HG03575 (cell line): ENCODE measurements at regions not wholly inside any gene's neighbourhood (a gene's known extent, or its start where the extent isn't known, plus 50 kb on each side); places are given as distances from the start of the nearest gene placed in this dataset.
A peak's percentile ranks its signal among the peaks of the same experiment; 100 is the strongest.
"Not testable (repeated sequence)": the region's sequence is repeated elsewhere in the genome, so short reads cannot be mapped to it uniquely, and the experiment has no call there.

ENCODE experiments used
- ATAC-seq: cut with Tn5 transposase; IDR thresholded peaks from one replicate; pipeline ENCODE4 v1.9.1; 2021; ENCODE audit not compliant: unreplicated experiment, insufficient number of reproducible peaks, low FRiP score; ENCODE audit errors: extremely low read depth

GRCh38 chr5:98258939-98259338, 514.5 kb upstream of the RGMB start:
- no peak for ATAC-seq

DNA sequence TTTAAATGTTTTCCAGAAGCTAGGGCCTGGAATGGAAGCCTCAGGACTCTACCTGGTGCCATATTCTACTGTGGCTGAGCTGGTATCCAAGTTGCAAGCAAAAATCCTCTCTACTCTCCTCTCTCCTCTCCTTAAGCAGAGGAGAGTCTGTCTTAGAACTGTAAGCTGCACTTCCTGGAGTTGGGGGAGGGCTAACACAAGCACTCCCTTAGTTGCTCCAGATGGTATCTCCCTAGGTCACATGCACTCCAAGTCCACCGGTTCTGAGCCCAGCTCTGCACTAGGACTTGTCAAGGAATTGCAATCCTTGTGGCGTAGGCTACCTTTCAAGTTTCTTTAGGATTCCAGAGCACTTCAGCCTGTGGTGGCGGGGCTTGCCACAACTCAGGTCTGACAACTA, 513.9 kb upstream of the RGMB start:
- no peak for ATAC-seq

DNA sequence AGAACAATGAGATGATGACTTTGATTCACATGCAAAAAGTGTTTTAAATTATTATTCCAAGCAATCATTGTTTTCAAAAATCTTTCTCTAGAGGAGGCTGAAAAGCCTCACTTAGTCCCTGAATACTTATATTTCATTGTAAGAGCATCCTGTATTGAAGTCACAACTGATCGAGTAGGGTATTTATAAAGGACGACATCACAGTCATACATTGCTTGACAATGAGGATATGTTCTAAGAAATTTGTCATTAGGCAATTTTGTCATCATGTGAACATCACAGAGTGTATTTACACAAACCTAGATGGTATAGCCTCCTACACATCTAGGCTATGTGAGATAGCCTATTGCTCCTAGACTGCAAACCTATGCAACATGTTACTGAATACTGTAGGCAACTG, 510.4 kb upstream of the RGMB start:
- ATAC-seq, result no peak

DNA sequence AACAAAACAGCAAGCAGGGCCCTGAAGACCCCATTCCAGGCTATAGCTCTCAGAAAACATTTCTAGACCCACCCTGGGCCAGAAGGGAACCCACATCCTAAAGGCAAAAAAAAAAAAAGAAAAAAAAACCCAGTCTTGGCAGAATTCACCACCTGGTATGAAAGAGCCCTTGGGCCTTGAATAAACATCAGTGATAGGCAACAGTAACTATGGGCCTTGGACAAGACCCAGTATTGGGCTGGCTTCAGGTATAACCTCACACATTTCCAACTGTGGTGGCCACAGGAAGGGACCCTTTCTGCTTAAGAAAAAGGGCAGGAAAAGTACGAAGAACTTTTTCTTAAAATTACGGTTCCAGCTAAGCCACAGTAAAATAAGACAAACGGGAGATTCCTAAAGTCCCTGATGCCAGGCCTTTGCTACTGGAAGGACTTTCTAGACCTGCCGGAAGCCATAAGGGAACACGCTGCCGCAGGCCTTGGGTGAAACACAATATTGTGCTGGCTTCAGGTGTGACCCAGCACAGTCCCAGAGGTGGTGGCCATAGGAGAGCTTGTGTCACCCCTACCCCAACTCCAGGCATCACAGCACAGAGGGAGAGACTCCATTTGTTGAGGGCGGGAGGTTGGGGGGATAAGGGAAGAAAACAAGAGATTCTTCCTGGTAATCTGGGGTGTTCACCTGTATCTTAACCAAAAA, 505.2 kb upstream of the RGMB start:
- ATAC-seq, result no peak

DNA sequence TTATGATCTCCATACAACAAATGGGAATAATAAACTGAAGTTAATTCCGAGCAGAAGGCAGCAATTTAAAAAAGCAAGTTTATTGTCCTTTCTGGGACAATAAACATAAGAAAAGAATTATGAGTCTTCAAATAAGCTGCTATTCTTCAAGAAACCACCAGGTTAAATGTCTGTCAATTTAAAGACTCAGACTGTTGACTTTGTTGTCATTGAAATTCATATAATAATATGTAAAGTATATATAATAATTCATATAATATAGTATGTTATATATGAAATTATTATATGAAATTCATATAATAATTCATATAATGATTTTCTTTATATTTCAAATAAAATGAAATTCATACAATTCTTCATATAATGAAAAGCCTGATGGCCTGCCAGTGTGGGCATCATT, 497.5 kb upstream of the RGMB start:
- ATAC-seq, result no peak

DNA sequence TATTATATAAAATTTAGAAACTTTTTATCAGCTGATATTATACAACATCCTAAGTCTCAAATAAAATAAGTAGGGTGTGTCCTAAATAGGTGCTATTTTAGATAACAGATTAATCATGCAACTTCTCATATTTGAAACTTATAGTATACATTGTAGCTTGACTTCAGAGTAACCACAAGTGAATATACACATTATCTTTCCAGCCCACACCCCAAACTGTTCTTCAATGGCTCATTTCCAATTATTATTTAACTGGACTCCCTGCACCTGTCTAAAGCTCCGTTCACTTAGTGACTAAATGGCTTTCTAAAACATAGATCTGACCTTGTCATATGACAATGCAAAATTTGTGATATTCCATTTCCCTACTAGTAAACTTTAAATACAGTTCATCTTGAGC, 490.9 kb upstream of the RGMB start:
- no peak for ATAC-seq

DNA sequence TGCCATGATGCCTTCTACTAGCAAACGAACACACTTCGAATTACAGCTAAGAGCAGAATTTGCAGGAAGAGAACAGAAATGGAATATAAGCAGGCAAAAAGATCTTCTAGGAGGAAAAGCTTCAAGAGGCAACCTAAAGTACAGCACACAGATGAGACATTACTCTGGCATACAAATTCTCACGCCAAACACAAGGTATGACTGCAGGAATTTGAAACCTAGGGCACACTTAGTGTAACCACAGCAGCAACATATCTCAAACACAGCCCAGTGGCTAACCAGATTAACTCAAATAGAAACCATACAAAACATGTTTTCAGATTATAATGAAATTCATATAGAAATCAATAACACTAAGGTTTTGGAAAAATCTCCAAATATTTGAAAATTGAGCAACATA, 481.0 kb upstream of the RGMB start:
- ATAC-seq, result no peak

DNA sequence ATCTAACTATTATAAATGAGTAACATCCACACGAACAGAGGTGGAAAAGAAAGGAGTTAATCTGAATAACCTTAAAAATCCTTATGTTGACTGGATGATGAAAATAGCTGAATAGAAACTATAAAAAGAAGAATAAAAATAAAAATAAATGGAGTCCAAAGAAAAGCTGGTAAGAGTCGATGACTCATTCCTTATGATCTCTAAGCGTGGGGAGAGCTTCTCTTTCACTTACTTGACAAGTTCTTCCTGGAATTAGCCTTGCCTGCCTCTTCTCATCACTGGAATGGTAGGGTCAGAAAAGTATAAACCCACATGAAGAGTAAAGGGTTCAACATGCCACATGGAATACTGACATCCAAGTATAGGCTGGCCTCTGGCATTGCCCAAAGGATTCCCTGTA, 477.0 kb upstream of the RGMB start:
- ATAC-seq, result no peak

GRCh38 chr5:98299435-98299834, 474.0 kb upstream of the RGMB start:
- no peak for ATAC-seq

- ATAC-seq, result no peak
Observed at GRCh38 chr5:98301547-98301946, 471.9 kb upstream of the RGMB start.

DNA sequence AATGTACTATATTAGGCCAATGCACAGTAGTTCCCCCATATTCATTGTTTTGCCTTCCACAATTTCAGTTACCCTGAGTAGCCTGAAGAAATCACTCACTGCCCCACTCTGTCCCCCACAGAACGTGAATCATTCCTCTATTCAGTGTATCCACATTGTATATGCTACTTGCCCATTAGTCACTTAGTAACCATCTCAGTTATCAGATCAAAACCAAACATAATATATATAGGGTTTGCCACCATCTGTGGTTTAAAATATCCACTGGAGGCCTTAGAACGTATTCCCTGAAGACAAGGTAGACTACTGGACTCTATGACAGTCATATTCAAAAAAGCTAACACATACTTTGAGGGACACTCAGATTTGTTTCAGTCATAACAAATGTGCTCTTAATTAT, 465.7 kb upstream of the RGMB start:
- ATAC-seq, result no peak

DNA sequence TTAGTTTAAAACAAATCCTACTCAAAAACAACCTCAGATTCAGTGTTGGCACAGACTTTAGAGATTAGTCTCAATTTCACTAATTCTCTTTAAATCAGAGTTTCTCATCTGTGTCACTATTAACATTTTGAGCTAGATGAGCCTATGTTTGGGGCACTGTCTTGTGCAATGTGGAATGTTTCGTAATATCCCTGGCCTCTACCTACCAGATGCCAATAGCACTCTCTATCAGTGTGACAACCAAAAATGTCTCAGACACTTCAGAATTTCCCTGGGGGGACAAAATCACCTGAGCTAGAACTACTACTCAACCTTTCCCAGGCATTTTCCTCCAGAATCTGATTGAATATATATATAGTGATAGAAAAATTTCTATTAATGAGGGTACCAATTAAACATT, 465.2 kb upstream of the RGMB start:
- no peak for ATAC-seq

- no peak for ATAC-seq
Observed at GRCh38 chr5:98308960-98309359, 464.5 kb upstream of the RGMB start.

DNA sequence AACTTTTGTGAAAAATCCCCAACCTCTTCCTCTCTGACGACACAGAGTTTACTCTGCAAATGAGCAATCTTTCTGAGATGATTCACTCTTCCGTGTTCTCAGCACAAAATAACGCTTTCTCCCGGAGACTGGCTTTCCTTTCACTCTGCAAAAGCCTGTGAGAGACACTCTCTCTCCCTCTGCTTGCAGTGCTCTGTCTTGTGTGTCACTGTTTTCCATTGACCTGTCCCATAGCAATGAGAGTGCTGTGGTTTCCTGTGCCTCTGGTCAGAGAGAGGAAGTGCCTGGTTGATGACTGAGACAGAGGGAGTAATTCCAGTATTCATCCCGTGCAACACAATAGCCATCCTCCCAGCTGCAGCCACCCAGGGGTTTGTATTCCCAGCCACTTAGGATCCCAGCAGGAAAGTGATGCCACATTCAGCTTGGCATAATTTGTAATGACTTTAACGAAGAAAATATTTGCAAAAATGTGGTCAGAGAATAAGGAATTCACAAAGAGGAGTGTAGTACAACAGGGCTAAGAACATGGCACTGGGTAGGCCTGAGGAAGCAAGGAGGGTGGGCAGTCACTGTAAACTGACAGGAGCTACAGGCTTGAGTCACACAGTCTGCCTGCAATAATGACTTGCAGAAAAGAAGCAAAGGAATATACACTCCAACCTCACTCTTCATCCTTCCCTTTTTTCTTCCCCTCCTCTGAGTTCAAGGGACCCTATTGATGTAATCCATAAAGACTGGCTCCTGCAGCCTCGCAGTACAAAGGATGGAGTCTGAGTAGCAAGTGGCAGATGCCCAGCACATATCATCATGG, 463.5 kb upstream of the RGMB start:
- ATAC-seq, result peak; percentile 80

GRCh38 chr5:98314292-98314691, 459.2 kb upstream of the RGMB start:
- no peak for ATAC-seq

- ATAC-seq, result no peak
Observed at GRCh38 chr5:98318386-98318785, 455.1 kb upstream of the RGMB start.

- no peak for ATAC-seq
Observed at GRCh38 chr5:98319299-98320011, 454.0 kb upstream of the RGMB start.

DNA sequence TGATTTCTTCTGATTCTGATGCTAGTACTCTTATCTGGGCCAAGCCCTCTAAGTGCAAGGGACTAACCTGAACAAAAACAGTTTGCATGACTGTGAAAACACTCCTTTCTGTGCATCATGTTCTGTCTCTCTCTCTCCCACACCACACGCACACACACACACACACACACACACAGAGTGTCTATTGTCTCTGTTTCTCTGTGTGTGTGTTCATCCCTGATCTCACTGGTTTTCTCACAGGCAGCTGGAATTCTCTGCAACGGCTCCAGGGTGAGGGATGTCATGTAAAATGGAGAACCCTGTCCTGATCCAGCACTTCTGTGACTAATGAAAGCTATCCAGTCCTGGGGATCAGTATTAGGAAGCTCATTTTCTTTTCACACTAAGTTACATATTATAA, 453.1 kb upstream of the RGMB start:
- ATAC-seq, result no peak

DNA sequence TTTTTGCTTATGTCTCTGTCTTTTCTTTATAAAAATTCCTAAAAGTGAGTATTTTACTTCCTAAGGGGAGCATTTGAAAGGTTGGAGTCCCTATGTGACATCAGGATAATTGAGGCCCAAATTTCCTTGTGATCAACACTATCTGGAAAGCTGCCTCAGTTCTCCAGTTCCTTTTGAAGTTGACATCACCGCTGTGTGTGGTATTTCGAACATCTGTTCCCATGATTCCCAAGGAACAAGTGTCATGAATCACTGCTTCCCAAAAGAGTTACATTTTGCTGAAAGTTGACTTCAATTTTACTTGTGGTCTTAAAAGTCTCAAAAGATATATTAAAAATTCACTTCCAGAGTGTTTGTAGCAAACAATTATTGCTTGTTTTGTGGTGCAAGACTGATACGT, 452.1 kb upstream of the RGMB start:
- ATAC-seq, result no peak

GRCh38 chr5:98325187-98325586, 448.3 kb upstream of the RGMB start:
- ATAC-seq, result not testable (repeated sequence)
